Effector memory CD8-positive, alpha-beta T cell (primary cell): ENCODE measurements at regions not wholly inside any gene's neighbourhood (a gene's known extent, or its start where the extent isn't known, plus 50 kb on each side); places are given as distances from the start of the nearest gene placed in this dataset.
"Not testable (repeated sequence)": the region's sequence is repeated elsewhere in the genome, so short reads cannot be mapped to it uniquely, and the experiment has no call there.

ENCODE experiments used
- ATAC-seq: fragments of 150-1000 bp; cut with Tn5 transposase; replicated peaks from 2 replicates; pipeline ENCODE4 v1.10.0; 2021; ENCODE audit warnings: mild to moderate bottlenecking, moderate library complexity
- DNase-seq, 3 experiments: peaks; one replicate each; pipeline ENCODE4 v3.0.0; 2021
- H3K27ac Mint-ChIP-seq, 2 donors: one replicate each; pipeline ENCODE4 v1.8.0; 2022; ENCODE audit warnings: mild to moderate bottlenecking in 2 of 2, mixed read lengths in 2 of 2, moderate library complexity in 2 of 2
- H3K27me3 Mint-ChIP-seq, 2 donors: one replicate each; pipeline ENCODE4 v1.8.0; 2022; ENCODE audit warnings: mixed read lengths in 2 of 2
- H3K36me3 Mint-ChIP-seq: one replicate; pipeline ENCODE4 v1.8.0; 2022; ENCODE audit warnings: mild to moderate bottlenecking, moderate library complexity, mixed read lengths; ENCODE audit not compliant: insufficient read depth
- H3K4me1 Mint-ChIP-seq, 2 donors: one replicate each; pipeline ENCODE4 v1.8.0; 2022; ENCODE audit warnings: low read depth in 2 of 2, mixed read lengths in 2 of 2
- H3K4me3 Mint-ChIP-seq, 2 donors: one replicate each; pipeline ENCODE4 v1.8.0; 2022; ENCODE audit warnings: mild to moderate bottlenecking in 2 of 2, mixed read lengths in 2 of 2, moderate library complexity in 2 of 2
- H3K9me3 Mint-ChIP-seq, 2 donors: one replicate each; pipeline ENCODE4 v1.8.0; 2022; ENCODE audit warnings: mixed read lengths in 2 of 2

DNA sequence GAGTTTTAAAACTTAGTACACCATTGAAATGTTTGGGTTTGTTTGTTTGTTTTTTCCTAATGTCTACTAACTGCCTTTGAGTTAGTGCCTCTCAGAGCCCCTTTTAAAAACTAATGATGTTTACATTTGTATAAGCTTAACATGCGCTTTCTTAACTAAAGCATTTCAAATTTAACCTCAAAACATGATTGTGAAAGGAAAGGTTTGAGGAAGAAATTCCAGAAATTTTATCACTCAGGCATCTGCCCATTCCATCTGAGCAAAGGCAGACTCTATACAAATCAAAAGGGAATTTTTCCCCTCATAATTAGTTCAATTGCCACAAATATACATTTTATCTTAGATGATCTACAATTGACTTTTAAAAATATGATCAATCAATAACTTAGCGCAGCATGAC lies 230.7 kb upstream of the CAND1 start:
- Mint-ChIP-seq H3K9me3 (no peaks in the 10 kb centered on the region), H3K4me3 (no peak overlapping the region), H3K27me3 (peaks cover 8 to 15% of the 10 kb centered on the region in 2 donors), H3K27ac (no peak overlapping the region), H3K4me1 (no peaks in the 10 kb centered on the region), H3K36me3 (no peaks in the 10 kb centered on the region)
- DNase-seq (no peak), ATAC-seq (no peak)

DNA sequence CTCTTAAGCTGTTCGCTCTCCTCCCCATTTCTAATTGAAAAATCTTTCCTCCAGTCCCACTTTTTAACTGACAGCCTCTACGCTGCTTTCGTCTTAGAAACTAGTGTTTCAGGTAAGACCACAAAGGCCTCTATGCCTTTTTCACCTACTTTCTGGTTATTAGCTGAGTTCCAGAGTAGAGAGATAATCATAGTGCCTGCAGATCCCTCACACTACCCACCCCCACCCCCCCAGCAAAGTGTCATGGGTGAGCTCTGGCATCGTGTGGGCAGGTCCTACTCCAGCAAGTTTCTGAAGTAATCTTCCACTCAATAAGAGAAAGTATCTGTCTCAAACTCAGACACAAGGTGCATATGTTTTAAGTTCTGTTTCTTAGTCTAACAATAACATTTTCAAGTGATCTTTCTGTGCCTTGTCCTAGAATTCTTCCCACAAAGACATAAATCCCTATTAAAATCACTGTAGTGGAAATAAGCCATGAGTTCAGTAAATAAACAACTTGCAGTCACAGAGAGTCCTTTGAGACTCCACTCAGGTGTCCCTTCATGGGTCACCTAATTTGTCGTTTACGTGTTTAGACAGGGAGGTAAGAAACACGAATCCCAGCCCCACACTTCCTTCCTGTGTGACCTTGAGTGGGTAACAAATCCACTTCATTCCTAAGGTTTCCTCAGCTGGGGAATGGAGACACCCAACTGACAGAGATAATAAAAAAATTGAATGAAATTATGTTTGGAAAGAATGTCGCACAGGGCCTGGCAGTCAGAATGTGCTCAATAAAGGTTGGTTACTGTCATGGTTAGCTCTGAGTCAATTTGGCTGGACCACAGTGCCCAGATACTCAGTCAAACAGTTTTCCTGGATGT lies 228.9 kb upstream of the CAND1 start:
- DNase-seq (no peak), ATAC-seq (no peak)
- Mint-ChIP-seq H3K27me3 (peaks cover 11 to 26% of the 10 kb centered on the region in 2 donors), H3K36me3 (no peaks in the 10 kb centered on the region), H3K9me3 (no peaks in the 10 kb centered on the region), H3K4me3 (no peak overlapping the region), H3K4me1 (no peaks in the 10 kb centered on the region), H3K27ac (no peak overlapping the region)

DNA sequence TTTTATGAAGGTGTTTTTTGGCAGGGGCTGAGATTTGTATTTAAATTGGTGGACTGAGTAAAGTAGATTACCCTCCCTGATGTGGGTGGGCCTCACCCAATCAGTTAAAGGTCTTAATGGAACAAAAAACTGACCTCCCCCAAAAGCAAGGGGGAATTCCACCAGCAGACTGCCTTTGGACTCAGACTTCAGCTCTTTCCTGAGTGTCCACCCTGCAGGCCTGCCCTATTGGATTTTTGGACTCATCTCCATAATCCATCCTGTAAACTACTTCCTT lies 228.4 kb upstream of the CAND1 start:
- DNase-seq (no peak), ATAC-seq (no peak)
- H3K4me1 Mint-ChIP-seq, result no peaks in the 10 kb centered on the region
- H3K4me3 Mint-ChIP-seq, result no peak overlapping the region
- no peak overlapping the region for H3K27ac Mint-ChIP-seq
- no peaks in the 10 kb centered on the region for H3K9me3 Mint-ChIP-seq
- no peaks in the 10 kb centered on the region for H3K36me3 Mint-ChIP-seq
- peaks cover 14 to 32% of the 10 kb centered on the region in 2 donors for H3K27me3 Mint-ChIP-seq

DNA sequence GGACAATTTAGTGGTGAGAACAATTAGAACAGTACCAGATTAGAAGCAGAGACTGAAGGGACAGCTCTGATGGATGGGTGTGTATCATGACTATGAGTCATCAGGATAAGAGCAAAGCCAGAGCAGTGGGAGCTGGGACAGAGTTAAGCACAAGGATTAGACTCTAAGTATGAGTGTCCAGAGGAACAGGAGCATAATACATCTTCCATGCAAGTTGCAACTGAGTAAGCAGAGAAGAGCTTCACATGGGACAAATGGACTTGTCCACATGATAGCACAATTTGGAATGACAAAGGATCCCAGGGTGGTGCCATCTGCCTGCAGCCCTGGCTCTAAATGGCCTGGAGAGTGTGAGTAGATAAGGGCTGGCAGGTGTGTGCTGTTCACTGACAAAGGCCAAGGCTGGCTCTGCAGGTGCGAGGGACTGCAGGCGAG lies 226.4 kb upstream of the CAND1 start:
- Mint-ChIP-seq H3K27me3 (peaks cover 18 to 36% of the 10 kb centered on the region in 2 donors), H3K4me1 (no peaks in the 10 kb centered on the region), H3K36me3 (no peaks in the 10 kb centered on the region), H3K27ac (no peak overlapping the region), H3K9me3 (no peaks in the 10 kb centered on the region), H3K4me3 (no peak overlapping the region)
- ATAC-seq (no peak), DNase-seq (no peak)

DNA sequence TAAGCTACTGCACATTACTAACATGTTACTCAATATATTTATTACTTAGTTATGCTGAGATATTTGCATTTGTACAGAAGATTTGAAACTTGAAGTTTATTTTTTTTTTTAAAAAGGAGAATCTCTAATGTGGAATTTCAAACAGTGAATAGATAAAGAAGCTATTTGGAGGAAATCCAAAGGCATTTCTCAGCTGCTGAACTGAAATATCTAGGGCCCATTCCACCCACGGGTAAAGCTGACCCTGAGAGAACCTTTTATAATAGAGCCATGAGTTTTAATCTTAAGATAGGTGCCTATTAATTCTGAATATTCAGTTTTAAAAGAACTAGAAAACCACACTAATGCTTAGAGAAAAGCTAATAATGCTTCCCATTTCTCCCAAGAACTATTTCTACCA lies 225.4 kb upstream of the CAND1 start:
- no peak overlapping the region for H3K4me3 Mint-ChIP-seq
- peaks cover 26 to 47% of the 10 kb centered on the region in 2 donors for H3K27me3 Mint-ChIP-seq
- no peaks in the 10 kb centered on the region for H3K4me1 Mint-ChIP-seq
- H3K9me3 Mint-ChIP-seq, result no peaks in the 10 kb centered on the region
- ATAC-seq (no peak), DNase-seq (no peak)
- H3K36me3 Mint-ChIP-seq, result no peaks in the 10 kb centered on the region
- no peak overlapping the region for H3K27ac Mint-ChIP-seq

DNA sequence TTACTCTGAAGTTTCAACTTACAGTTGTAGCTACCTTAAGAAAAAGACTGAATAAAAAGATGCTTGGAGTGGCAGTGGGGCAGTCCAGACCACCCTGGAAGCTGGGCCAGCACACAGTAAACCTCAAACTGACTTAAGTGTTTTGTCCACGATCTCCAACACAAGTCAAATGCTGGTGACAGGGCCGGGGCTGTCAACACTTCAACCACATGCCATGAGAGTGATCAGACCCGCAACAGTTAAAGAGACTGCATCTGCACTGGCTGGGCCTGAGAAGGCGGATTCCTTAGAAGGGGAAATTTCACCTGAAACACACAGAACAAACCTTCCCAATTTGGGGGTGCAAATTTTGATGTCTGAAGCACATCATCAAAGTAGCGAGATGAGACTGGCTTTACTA lies 223.5 kb upstream of the CAND1 start:
- Mint-ChIP-seq H3K4me3 (no peak overlapping the region), H3K4me1 (no peaks in the 10 kb centered on the region), H3K36me3 (no peaks in the 10 kb centered on the region), H3K9me3 (no peaks in the 10 kb centered on the region), H3K27ac (no peak overlapping the region), H3K27me3 (peaks cover 34 to 62% of the 10 kb centered on the region in 2 donors)
- DNase-seq (no peak), ATAC-seq (no peak)

DNA sequence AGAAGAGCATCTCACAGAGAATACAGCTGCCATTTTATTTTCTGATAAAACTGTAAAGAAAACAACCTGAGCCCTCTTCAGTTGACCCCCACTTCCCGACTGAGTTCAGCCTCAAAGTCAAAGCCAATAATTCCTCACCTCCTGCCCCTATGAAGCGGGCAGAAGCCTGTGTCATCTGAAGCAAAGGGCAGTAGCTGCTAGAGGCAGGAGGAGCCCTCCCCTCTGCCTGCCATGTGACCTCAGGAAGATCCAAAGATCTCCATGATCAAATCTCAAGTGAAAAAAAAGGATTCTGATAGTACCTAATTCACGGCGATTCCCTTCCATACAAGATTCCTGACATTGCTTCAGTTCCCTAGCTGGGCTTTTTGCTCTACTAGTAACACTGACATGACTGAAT lies 223.1 kb upstream of the CAND1 start:
- peaks cover 34 to 66% of the 10 kb centered on the region in 2 donors for H3K27me3 Mint-ChIP-seq
- H3K4me1 Mint-ChIP-seq, result no peaks in the 10 kb centered on the region
- H3K36me3 Mint-ChIP-seq, result no peaks in the 10 kb centered on the region
- no peak overlapping the region for H3K27ac Mint-ChIP-seq
- H3K9me3 Mint-ChIP-seq, result no peaks in the 10 kb centered on the region
- ATAC-seq (no peak), DNase-seq (no peak)
- no peak overlapping the region for H3K4me3 Mint-ChIP-seq

DNA sequence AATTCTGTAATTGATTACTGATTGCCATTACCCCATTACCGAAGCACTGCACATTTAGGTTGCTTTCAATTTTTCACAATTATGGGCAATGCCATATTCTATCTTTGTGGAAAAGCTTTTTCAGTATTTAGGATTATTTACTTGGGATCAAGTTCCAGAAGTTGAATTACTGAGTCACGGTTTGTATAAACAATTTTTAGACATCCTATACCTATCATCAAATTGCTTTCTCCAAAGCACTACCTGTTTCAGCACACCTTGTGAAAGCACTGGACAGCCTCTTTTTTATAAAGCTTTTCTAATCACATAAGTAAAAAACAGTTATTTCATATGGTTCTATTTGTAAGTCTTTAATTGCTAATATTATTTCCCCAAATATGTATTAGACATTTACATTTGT lies 221.5 kb upstream of the CAND1 start:
- peaks cover 31 to 66% of the 10 kb centered on the region in 2 donors for H3K27me3 Mint-ChIP-seq
- no peaks in the 10 kb centered on the region for H3K4me1 Mint-ChIP-seq
- no peaks in the 10 kb centered on the region for H3K36me3 Mint-ChIP-seq

DNA sequence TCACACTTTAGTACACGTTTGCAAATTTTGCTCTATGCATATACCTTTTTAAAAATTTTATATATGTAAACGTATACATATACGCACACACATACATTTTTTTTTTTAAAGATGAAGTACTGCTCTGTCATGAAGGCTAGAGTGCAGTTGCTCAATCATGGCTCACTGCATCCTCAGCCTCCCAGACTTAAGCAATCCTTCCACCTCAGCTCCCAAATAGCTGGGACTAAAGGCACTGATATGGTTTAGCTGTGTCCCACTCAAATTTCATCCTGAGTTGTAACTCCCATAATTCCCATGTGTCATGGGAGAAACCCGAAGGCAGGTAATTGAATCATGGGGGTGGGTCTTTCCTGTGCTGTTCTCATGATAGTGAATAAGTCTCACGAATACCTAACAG lies 220.8 kb upstream of the CAND1 start:
- ATAC-seq, result no peak
- Mint-ChIP-seq H3K4me1 (no peaks in the 10 kb centered on the region), H3K4me3 (no peak overlapping the region), H3K9me3 (no peaks in the 10 kb centered on the region), H3K27ac (no peak overlapping the region), H3K36me3 (no peaks in the 10 kb centered on the region), H3K27me3 (peaks cover 27 to 58% of the 10 kb centered on the region in 2 donors)
- DNase-seq, result no peak

More for the DNA sequence above, 221.5 kb upstream of the CAND1 start:
- no peak for DNase-seq
- ATAC-seq, result no peak
- no peak overlapping the region for H3K4me3 Mint-ChIP-seq
- no peak overlapping the region for H3K27ac Mint-ChIP-seq
- no peaks in the 10 kb centered on the region for H3K9me3 Mint-ChIP-seq

DNA sequence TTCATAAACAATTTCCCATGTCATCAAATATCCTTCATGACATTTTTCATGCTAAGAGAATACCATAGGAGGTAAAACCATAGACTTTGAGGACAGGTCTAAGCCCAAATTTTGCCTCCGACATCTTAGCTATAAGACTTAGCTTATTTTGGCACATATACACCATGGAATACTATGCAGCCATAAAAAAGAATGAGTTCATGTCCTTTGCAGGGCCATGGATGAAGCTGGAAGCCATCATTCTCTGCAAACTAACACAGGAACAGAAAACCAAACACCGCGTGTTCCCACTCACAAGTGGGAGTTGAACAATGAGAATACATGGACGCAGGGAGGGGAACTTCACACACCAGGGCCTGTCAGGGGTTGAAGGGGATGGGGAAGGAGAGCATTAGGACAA lies 220.0 kb upstream of the CAND1 start:
- peaks cover 23 to 53% of the 10 kb centered on the region in 2 donors for H3K27me3 Mint-ChIP-seq
- H3K27ac Mint-ChIP-seq, H3K4me3 Mint-ChIP-seq, H3K4me1 Mint-ChIP-seq, H3K9me3 Mint-ChIP-seq, DNase-seq, H3K36me3 Mint-ChIP-seq, ATAC-seq: not testable (repeated sequence)

DNA sequence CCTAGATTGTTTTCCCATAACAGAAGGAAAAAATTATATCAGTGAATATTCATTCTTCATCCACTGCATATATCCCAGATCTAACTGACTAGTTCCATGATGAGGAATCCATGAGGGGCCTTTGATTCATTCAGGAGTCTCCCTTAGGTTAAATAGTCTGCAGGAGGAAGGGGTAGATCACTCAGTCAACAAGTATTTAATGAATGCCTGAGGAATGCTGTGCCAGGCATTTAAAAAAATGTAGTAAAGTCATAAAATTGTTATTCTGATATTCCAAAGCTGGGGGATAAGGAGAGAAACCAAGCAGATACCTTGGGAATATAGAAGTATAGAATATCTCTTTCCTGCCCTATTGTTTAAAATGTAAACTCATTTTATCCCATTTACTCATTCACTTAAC lies 216.2 kb upstream of the CAND1 start:
- Mint-ChIP-seq H3K27me3 (peaks cover 33 to 68% of the 10 kb centered on the region in 2 donors), H3K4me1 (no peaks in the 10 kb centered on the region), H3K36me3 (no peaks in the 10 kb centered on the region), H3K4me3 (no peak overlapping the region), H3K9me3 (no peaks in the 10 kb centered on the region), H3K27ac (no peak overlapping the region)
- no peak for DNase-seq
- ATAC-seq, result no peak

DNA sequence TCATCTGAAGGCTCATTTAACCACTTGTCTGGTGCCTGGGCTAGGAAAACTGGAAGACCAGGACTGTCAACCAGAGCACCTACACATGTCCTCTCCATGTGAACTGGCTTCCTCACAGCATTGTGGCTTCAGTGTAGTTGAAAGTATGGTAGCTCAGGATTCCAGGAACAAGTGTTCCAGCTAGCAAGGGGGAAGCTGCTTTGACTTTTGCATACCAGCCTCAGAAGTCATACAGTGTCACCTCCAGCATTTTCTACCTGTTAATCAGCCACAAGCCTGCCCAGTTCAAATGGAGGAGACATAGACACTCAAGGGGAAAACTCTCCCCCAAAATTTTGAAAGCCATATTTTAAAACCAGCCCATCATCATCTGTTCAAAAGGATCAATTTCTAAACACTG lies 212.8 kb upstream of the CAND1 start:
- DNase-seq, result no peak
- Mint-ChIP-seq H3K36me3 (no peaks in the 10 kb centered on the region), H3K9me3 (no peaks in the 10 kb centered on the region), H3K4me1 (no peaks in the 10 kb centered on the region), H3K27ac (no peak overlapping the region), H3K4me3 (no peak overlapping the region), H3K27me3 (peaks cover 33 to 56% of the 10 kb centered on the region in 2 donors)
- no peak for ATAC-seq

DNA sequence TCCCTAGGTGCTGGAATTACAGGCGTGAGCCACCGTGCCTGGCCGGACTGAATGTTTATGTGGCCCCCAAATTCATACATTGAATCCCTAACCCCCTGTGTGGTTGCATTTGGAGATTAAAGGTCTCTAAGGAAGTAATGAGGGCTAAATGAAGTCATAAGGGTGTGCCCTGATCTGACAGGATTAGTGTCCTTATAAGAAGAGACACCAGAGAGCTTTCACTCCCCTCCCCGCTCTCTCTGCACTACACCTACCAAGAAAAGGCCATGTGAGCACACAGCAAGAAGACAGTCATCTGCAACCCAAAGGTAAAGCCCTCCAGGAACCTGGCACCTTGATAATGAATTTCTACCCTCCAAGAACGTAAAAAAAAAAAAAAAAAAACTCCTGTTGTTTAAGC lies 212.1 kb upstream of the CAND1 start:
- ATAC-seq, result no peak
- no peak overlapping the region for H3K4me3 Mint-ChIP-seq
- H3K9me3 Mint-ChIP-seq, result no peaks in the 10 kb centered on the region
- H3K27me3 Mint-ChIP-seq, result peaks cover 37 to 58% of the 10 kb centered on the region in 2 donors
- no peak overlapping the region for H3K27ac Mint-ChIP-seq
- no peaks in the 10 kb centered on the region for H3K36me3 Mint-ChIP-seq
- DNase-seq, result no peak
- H3K4me1 Mint-ChIP-seq, result no peaks in the 10 kb centered on the region

DNA sequence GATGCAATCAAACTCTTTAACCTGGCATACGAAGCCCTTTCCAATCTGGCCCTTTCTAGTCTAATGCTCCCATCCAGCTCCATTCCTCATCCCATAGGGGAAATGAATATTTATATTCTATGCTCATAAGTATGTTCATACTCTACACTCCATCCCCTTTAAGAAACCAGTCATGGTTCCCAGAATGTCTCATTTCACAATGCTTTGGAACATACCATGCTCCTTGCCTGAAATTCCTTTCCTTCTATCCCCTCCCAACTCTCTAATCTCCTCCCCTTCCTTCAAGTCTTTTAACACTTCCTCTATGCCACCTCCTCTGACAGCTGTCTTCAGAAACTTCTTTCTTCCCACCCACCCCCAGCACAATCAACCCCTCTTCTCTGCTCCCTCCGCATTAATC lies 207.0 kb upstream of the CAND1 start:
- no peak overlapping the region for H3K4me3 Mint-ChIP-seq
- no peaks in the 10 kb centered on the region for H3K9me3 Mint-ChIP-seq
- H3K4me1 Mint-ChIP-seq, result no peaks in the 10 kb centered on the region
- no peaks in the 10 kb centered on the region for H3K36me3 Mint-ChIP-seq
- ATAC-seq, result no peak
- no peak for DNase-seq
- peaks cover 41 to 44% of the 10 kb centered on the region in 2 donors for H3K27me3 Mint-ChIP-seq
- H3K27ac Mint-ChIP-seq, result no peak overlapping the region
